ENCODE measurements at regions not wholly inside any gene's neighbourhood (a gene's known extent, or its start where the extent isn't known, plus 50 kb on each side); places are given as distances from the start of the nearest gene placed in this dataset.
A peak's percentile ranks its signal among the peaks of the same experiment; 100 is the strongest.
"Not testable (repeated sequence)": the region's sequence is repeated elsewhere in the genome, so short reads cannot be mapped to it uniquely, and the experiment has no call there.

- no peak for DNase-seq
These were observed 403.0 kb upstream of the HS3ST1 start for GRCh38 chr4:11831739-11832138.

DNA sequence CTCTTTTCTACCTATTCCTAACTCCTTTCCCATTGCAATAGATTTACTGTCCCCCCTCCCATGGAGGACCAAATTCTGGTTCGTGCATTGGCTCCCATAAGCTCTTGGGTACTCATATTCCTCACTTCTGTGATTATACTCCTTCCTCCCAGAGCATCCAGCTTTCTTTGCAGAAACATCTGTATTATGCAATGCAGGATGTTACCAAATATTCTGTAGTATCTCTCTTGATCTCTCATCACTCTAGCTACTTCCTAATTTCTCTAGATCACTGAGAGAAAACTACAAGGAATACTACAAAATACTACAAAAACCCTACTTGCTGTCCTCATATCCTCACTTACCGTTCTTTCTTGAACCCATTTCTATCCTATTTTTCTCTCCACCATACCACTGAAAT is 395.9 kb upstream of the HS3ST1 start:
- DNase-seq: no peak

- DNase-seq: no peak
These were observed 393.2 kb upstream of the HS3ST1 start for GRCh38 chr4:11821772-11822430.

DNA sequence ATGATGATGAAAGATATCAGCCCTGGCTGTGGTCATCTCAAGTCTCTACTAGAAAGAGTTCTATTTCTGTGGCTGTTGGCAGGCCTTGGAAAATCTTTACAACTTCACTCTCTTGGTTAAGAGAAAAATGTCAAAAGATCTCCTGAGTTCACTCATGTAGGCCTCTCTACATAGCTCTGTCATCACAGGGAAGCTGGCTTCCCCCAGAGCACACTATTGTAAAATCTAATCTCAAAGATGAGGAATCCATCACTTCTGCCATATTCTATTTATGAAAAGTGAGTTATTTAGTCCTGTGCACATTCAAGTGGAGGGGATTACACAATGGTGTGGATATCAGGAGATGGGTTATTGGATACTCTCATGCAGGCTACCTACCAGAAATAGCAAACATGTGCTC is 388.4 kb upstream of the HS3ST1 start:
- DNase-seq: no peak

- DNase-seq: no peak
These were observed 386.1 kb upstream of the HS3ST1 start for GRCh38 chr4:11814758-11815157.

- DNase-seq: no peak
These were observed 385.3 kb upstream of the HS3ST1 start for GRCh38 chr4:11813951-11814446.

GRCh38 chr4:11811521-11811920 is 382.8 kb upstream of the HS3ST1 start:
- not testable (repeated sequence) for DNase-seq

- peak; percentile 22 for DNase-seq
These were observed 377.1 kb upstream of the HS3ST1 start for GRCh38 chr4:11805842-11806241.

GRCh38 chr4:11801466-11802446 is 373.1 kb upstream of the HS3ST1 start:
- DNase-seq: no peak

DNA sequence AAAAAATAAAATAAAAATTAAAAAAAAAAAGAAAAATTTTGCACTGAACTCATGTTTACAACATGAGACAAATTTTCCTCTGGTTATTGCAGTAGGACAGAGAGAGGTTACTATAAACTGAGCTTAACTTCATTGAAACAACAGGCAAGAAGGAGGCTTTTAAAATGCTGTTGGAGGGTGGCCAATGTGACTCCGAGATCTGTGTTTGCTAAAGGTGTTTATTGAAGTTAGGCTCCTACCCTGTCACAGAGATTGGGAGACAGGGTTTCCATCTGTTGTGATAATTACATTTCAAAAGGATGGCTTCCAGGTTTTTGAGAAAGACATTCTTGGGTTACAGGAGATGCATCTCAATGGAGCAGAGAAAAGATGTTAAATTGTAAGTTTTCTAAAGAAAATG is 370.5 kb upstream of the HS3ST1 start:
- DNase-seq: no peak

DNA sequence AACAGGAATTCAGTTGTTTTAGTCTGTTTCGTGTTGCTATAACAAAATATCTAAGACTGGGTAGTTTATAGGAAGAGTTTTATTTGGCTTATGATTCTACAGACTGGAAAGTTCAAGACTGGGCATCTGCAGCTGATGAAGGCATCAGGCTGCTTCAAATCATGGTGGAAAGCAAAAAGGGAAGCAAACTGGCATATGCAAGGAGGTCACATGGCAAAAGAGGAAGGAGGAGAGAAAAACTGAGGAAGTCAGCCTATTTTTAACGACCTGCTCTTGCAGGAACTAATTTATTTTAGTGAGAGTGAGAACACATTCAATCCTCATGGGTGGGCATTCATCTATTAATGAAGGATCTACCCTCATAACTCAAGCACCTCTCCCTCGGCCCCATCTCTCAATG is 363.1 kb upstream of the HS3ST1 start:
- no peak for DNase-seq

GRCh38 chr4:11790230-11790629 is 361.5 kb upstream of the HS3ST1 start:
- no peak for DNase-seq

DNA sequence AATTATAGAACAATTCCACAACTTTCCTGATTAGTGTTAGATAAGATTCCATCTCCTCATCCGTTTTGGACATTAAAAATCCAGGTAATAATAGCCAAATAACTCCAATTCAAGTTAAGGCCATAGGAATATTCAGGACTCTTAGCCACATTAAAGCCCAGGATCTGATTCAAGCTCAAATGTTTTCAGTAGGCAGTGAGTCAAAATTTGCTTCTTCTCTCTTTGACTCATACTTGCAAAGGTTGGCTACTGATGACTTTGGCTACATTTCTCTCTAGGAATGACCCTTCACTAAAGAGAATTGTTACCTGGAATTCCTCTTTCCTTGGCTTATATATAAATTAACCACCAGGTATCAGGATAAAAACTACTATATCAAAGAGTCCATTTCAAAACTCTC is 354.9 kb upstream of the HS3ST1 start:
- DNase-seq: no peak

DNA sequence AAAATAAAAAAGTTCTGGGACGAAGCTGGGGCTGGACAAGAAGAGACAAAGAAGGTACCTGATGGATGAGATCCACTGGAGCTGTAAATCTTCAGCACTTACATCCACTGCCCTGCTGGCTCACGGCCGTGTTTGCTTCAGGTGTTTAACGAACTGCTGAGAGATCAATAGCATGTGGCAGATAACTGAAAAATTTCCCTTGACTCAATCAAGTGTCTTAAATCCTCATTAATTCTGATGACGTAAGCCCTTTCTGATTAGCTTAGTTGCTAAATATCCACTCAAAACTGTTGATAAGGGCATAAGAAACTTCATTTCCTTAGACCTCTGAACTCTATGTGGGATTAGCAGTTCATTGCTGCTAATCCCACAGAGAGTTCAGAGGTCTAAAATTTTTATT is 354.2 kb upstream of the HS3ST1 start:
- no peak for DNase-seq

DNA sequence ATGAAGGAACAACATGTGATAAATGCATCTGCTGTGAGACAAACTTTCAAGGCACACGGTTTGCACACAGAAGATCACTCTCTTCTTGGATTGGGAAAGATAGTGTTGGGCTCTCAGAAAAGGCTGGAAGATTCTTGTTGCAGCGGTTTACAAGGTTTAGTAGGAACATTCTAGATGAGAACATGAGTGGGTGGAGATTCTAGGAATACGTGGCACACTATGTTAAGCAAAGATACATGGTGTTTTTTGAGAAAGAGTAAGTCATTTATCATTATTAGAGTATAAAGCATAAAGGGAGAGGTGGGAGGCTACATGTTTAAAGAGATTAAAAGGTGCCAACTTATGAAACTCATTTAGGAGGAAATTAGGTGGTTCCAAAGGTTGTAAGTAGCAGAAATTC is 348.8 kb upstream of the HS3ST1 start:
- no peak for DNase-seq

GRCh38 chr4:11774346-11774745 is 345.7 kb upstream of the HS3ST1 start:
- DNase-seq: no peak

- DNase-seq: no peak
These were observed 345.1 kb upstream of the HS3ST1 start for GRCh38 chr4:11773798-11774197.

GRCh38 chr4:11769434-11769833 is 340.7 kb upstream of the HS3ST1 start:
- peak; percentile 24 for DNase-seq

- DNase-seq: no peak
These were observed 339.7 kb upstream of the HS3ST1 start for GRCh38 chr4:11768251-11768972.

DNA sequence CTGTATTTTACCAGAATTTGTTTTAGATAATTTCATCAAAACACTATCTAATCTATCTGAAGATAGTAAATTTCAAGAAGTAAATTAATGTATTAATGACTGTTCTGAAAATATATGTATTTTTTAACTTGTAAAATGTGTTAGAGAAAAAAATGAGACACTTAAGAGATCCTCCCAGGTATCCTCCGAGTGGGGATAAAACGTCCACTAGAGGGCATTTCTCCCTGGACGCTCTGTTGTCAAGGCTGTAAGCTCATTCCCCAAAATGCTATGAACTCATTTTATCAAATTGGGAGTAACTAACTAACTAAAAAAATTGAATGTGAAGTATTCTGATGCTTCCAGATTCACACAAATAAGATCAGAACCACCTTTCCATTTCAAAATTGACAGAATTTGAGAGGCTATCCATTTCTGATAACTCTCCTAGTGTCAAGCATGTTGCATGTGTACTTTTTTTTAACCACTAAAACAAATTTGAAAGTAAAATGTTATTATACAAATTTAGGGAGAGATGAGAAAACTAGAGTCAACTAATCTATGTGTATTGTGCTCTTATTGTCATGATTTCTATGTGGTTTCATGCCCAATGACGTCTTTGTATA is 337.3 kb upstream of the HS3ST1 start:
- DNase-seq: peak; percentile 51

- DNase-seq: peak; percentile 27
These were observed 319.6 kb upstream of the HS3ST1 start for GRCh38 chr4:11748164-11748872.

- DNase-seq: no peak
These were observed 318.0 kb upstream of the HS3ST1 start for GRCh38 chr4:11746734-11747133.
